Karpas-422 (cell line): ENCODE measurements at regions not wholly inside any gene's neighbourhood (a gene's known extent, or its start where the extent isn't known, plus 50 kb on each side); places are given as distances from the start of the nearest gene placed in this dataset.
"Not testable (repeated sequence)": the region's sequence is repeated elsewhere in the genome, so short reads cannot be mapped to it uniquely, and the experiment has no call there.

Source experiments
- DNase-seq: peaks from one replicate; pipeline ENCODE4 v3.0.0-alpha.2; 2015
- H2AFZ ChIP-seq: fragments of 200-600 bp; sonication (generic); 2 replicates; pipeline ENCODE4 v1.6.1; 2014; ENCODE audit warnings: antibody characterized with exemption, low read length, mixed read lengths
- H3K27ac ChIP-seq: fragments of 200-600 bp; sonication (generic); 2 replicates; pipeline ENCODE4 v1.5.1; 2014; ENCODE audit warnings: mild to moderate bottlenecking, low read length, moderate library complexity
- H3K27me3 ChIP-seq: fragments of 200-600 bp; sonication (generic); 2 replicates; pipeline ENCODE4 v1.6.1; 2014; ENCODE audit warnings: low read length, mixed read lengths
- H3K36me3 ChIP-seq: fragments of 200-600 bp; sonication (generic); 2 replicates; pipeline ENCODE4 v1.6.1; 2014; ENCODE audit warnings: low read length, mixed read lengths; ENCODE audit not compliant: insufficient read depth
- H3K4me1 ChIP-seq: fragments of 200-600 bp; sonication (generic); 2 replicates; pipeline ENCODE4 v1.6.1; 2014; ENCODE audit warnings: mild to moderate bottlenecking, low read length, mixed read lengths
- H3K4me2 ChIP-seq: fragments of 200-600 bp; sonication (generic); 2 replicates; pipeline ENCODE4 v1.6.1; 2014; ENCODE audit warnings: low read length, low read depth, mild to moderate bottlenecking; ENCODE audit not compliant: poor library complexity, severe bottlenecking
- H3K4me3 ChIP-seq: fragments of 200-600 bp; sonication (generic); 2 replicates; pipeline ENCODE4 v1.5.1; 2014; ENCODE audit warnings: mild to moderate bottlenecking, antibody characterized with exemption, low read length, mixed read lengths
- H3K79me2 ChIP-seq: fragments of 200-600 bp; sonication (generic); 2 replicates; pipeline ENCODE4 v1.6.1; 2014; ENCODE audit warnings: mild to moderate bottlenecking, low read length, mixed read lengths
- H3K9ac ChIP-seq: fragments of 200-600 bp; sonication (generic); 2 replicates; pipeline ENCODE4 v1.6.0; 2014; ENCODE audit warnings: low read length
- H3K9me2 ChIP-seq: fragments of 200-600 bp; sonication (generic), shearing (Covaris generic); replicated peaks from 2 replicates; pipeline ENCODE4 v1.6.0; 2014; ENCODE audit warnings: mild to moderate bottlenecking, low read length, moderate library complexity; ENCODE audit not compliant: insufficient read depth
- H3K9me3 ChIP-seq: fragments of 300-700, 200-600 bp; sonication (generic); 2 replicates; pipeline ENCODE4 v1.6.1; 2014; ENCODE audit warnings: low read length, mixed read lengths
- H4K20me1 ChIP-seq: fragments of 200-600 bp; sonication (generic); 2 replicates; pipeline ENCODE4 v1.6.1; 2014; ENCODE audit warnings: mild to moderate bottlenecking, antibody characterized with exemption, low read length, low read depth; ENCODE audit not compliant: insufficient read depth

GRCh38 chr14:28157289-28157869, 609.2 kb upstream of the FOXG1 start:
- no peaks in the 10 kb centered on the region for H3K36me3 ChIP-seq
- no peak overlapping the region for H2AFZ ChIP-seq
- H4K20me1 ChIP-seq: no peaks in the 10 kb centered on the region
- H3K9me3 ChIP-seq: peaks cover 72% of the 10 kb centered on the region
- no peak overlapping the region for H3K4me2 ChIP-seq
- H3K4me3 ChIP-seq: no peak overlapping the region
- no peak overlapping the region for H3K27ac ChIP-seq
- DNase-seq: no peak
- H3K27me3 ChIP-seq: no peaks in the 10 kb centered on the region
- H3K79me2 ChIP-seq: no peaks in the 10 kb centered on the region
- H3K4me1 ChIP-seq: no peaks in the 10 kb centered on the region
- no peaks in the 10 kb centered on the region for H3K9me2 ChIP-seq
- H3K9ac ChIP-seq: no peak overlapping the region

GRCh38 chr14:28157887-28158791, 608.4 kb upstream of the FOXG1 start:
- H2AFZ ChIP-seq: no peak overlapping the region
- H3K27ac ChIP-seq: no peak overlapping the region
- no peak overlapping the region for H3K4me2 ChIP-seq
- no peaks in the 10 kb centered on the region for H3K27me3 ChIP-seq
- H4K20me1 ChIP-seq: no peaks in the 10 kb centered on the region
- no peak overlapping the region for H3K9ac ChIP-seq
- no peaks in the 10 kb centered on the region for H3K4me1 ChIP-seq
- H3K9me2 ChIP-seq: no peaks in the 10 kb centered on the region
- peak; percentile 24 for DNase-seq
- peaks cover 66% of the 10 kb centered on the region for H3K9me3 ChIP-seq
- H3K79me2 ChIP-seq: no peaks in the 10 kb centered on the region
- no peaks in the 10 kb centered on the region for H3K36me3 ChIP-seq
- no peak overlapping the region for H3K4me3 ChIP-seq

- no peaks in the 10 kb centered on the region for H3K36me3 ChIP-seq
- H2AFZ ChIP-seq: no peak overlapping the region
- no peaks in the 10 kb centered on the region for H4K20me1 ChIP-seq
- no peaks in the 10 kb centered on the region for H3K9me2 ChIP-seq
- no peak overlapping the region for H3K4me3 ChIP-seq
- DNase-seq: peak; percentile 19
- no peak overlapping the region for H3K9ac ChIP-seq
- H3K4me2 ChIP-seq: no peak overlapping the region
- H3K27me3 ChIP-seq: no peaks in the 10 kb centered on the region
- no peaks in the 10 kb centered on the region for H3K4me1 ChIP-seq
- H3K9me3 ChIP-seq: peaks cover 53% of the 10 kb centered on the region
- no peaks in the 10 kb centered on the region for H3K79me2 ChIP-seq
- no peak overlapping the region for H3K27ac ChIP-seq
These were observed 605.5 kb upstream of the FOXG1 start for GRCh38 chr14:28161040-28161439.

GRCh38 chr14:28163233-28163632, 603.4 kb upstream of the FOXG1 start:
- H4K20me1 ChIP-seq: no peaks in the 10 kb centered on the region
- H3K4me1 ChIP-seq: no peaks in the 10 kb centered on the region
- no peak overlapping the region for H2AFZ ChIP-seq
- no peak overlapping the region for H3K4me3 ChIP-seq
- H3K9me3 ChIP-seq: peaks cover 53% of the 10 kb centered on the region
- H3K9me2 ChIP-seq: no peaks in the 10 kb centered on the region
- DNase-seq: no peak
- H3K9ac ChIP-seq: no peak overlapping the region
- H3K27ac ChIP-seq: no peak overlapping the region
- H3K27me3 ChIP-seq: no peaks in the 10 kb centered on the region
- H3K79me2 ChIP-seq: no peaks in the 10 kb centered on the region
- no peak overlapping the region for H3K4me2 ChIP-seq
- no peaks in the 10 kb centered on the region for H3K36me3 ChIP-seq

- Histone ChIP-seq H4K20me1 (no peaks in the 10 kb centered on the region), H3K36me3 (no peaks in the 10 kb centered on the region), H3K79me2 (no peaks in the 10 kb centered on the region), H3K4me3 (no peak overlapping the region), H3K4me2 (no peak overlapping the region), H2AFZ (no peak overlapping the region), H3K27me3 (no peaks in the 10 kb centered on the region), H3K27ac (no peak overlapping the region), H3K9me3 (peaks cover 54% of the 10 kb centered on the region), H3K4me1 (no peaks in the 10 kb centered on the region), H3K9ac (no peak overlapping the region), H3K9me2 (no peaks in the 10 kb centered on the region)
- no peak for DNase-seq
These were observed 602.7 kb upstream of the FOXG1 start for GRCh38 chr14:28163897-28164296.

- not testable (repeated sequence) for H3K79me2 ChIP-seq, H3K36me3 ChIP-seq, H4K20me1 ChIP-seq, H3K4me1 ChIP-seq, H3K4me2 ChIP-seq, DNase-seq, H3K27ac ChIP-seq, H3K9me2 ChIP-seq, H3K9ac ChIP-seq, H3K27me3 ChIP-seq, H2AFZ ChIP-seq, H3K4me3 ChIP-seq
- H3K9me3 ChIP-seq: peaks cover 39% of the 10 kb centered on the region
These were observed 578.4 kb upstream of the FOXG1 start for GRCh38 chr14:28187902-28188830.

- Histone ChIP-seq H3K9me2 (no peaks in the 10 kb centered on the region), H3K79me2 (no peaks in the 10 kb centered on the region), H3K4me3 (no peak overlapping the region), H2AFZ (no peak overlapping the region), H3K4me2 (no peak overlapping the region), H4K20me1 (no peaks in the 10 kb centered on the region), H3K36me3 (no peaks in the 10 kb centered on the region), H3K9me3 (peaks cover 44% of the 10 kb centered on the region), H3K9ac (no peak overlapping the region), H3K27me3 (no peaks in the 10 kb centered on the region), H3K27ac (no peak overlapping the region), H3K4me1 (no peaks in the 10 kb centered on the region)
- DNase-seq: no peak
These were observed 569.7 kb upstream of the FOXG1 start for GRCh38 chr14:28196878-28197277.

- Histone ChIP-seq H2AFZ (no peak overlapping the region), H3K27ac (no peak overlapping the region), H3K27me3 (no peaks in the 10 kb centered on the region)
These were observed 546.2 kb upstream of the FOXG1 start for GRCh38 chr14:28220391-28220790.

More at GRCh38 chr14:28220391-28220790, 546.2 kb upstream of the FOXG1 start:
- Histone ChIP-seq H3K79me2 (no peaks in the 10 kb centered on the region), H3K9me3 (peaks cover 66% of the 10 kb centered on the region), H3K36me3 (no peaks in the 10 kb centered on the region), H3K4me1 (no peaks in the 10 kb centered on the region), H3K9me2 (no peaks in the 10 kb centered on the region), H3K4me3 (no peak overlapping the region), H3K4me2 (no peak overlapping the region), H3K9ac (no peak overlapping the region), H4K20me1 (no peaks in the 10 kb centered on the region)
- no peak for DNase-seq
